ENCODE measurements at regions not wholly inside any gene's neighbourhood (a gene's known extent, or its start where the extent isn't known, plus 50 kb on each side); places are given as distances from the start of the nearest gene placed in this dataset.

- no peak for TF ChIP-seq POLR2A (IDR thresholded peaks at IDR 0.05; ENCODE audit: extremely low read depth, insufficient read length)
- TF ChIP-seq, protein P1, sequence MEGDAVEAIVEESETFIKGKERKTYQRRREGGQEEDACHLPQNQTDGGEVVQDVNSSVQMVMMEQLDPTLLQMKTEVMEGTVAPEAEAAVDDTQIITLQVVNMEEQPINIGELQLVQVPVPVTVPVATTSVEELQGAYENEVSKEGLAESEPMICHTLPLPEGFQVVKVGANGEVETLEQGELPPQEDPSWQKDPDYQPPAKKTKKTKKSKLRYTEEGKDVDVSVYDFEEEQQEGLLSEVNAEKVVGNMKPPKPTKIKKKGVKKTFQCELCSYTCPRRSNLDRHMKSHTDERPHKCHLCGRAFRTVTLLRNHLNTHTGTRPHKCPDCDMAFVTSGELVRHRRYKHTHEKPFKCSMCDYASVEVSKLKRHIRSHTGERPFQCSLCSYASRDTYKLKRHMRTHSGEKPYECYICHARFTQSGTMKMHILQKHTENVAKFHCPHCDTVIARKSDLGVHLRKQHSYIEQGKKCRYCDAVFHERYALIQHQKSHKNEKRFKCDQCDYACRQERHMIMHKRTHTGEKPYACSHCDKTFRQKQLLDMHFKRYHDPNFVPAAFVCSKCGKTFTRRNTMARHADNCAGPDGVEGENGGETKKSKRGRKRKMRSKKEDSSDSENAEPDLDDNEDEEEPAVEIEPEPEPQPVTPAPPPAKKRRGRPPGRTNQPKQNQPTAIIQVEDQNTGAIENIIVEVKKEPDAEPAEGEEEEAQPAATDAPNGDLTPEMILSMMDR (IDR thresholded peaks at IDR 0.05; ENCODE audit: low read depth, low read length), result no peak
These were observed 118.2 kb downstream of the CDC5L start for GRCh38 chr6:44505751-44506150.
